Hematopoietic multipotent progenitor cell treated with erythropoietin and hydrocortisone succinate and interleukin-3 and kit ligand, for 6 days (in vitro differentiated cells): ENCODE measurements at regions not wholly inside any gene's neighbourhood (a gene's known extent, or its start where the extent isn't known, plus 50 kb on each side); places are given as distances from the start of the nearest gene placed in this dataset.
"Not testable (repeated sequence)": the region's sequence is repeated elsewhere in the genome, so short reads cannot be mapped to it uniquely, and the experiment has no call there.

ENCODE experiments used
- DNase-seq: peaks from one replicate; pipeline ENCODE4 v3.0.0-alpha.2; 2015

- DNase-seq: no peak
Measured at GRCh38 chr2:193228276-193228675, 1033.5 kb upstream of the TMEFF2 start.

- DNase-seq: no peak
Measured at GRCh38 chr2:193222454-193222853, 1027.7 kb upstream of the TMEFF2 start.

- DNase-seq: no peak
Measured at GRCh38 chr2:193219413-193219812, 1024.7 kb upstream of the TMEFF2 start.

GRCh38 chr2:193201583-193201982, 1006.9 kb upstream of the TMEFF2 start:
- no peak for DNase-seq

- peak; percentile 66 for DNase-seq
Measured at GRCh38 chr2:193199322-193199721, 1004.6 kb upstream of the TMEFF2 start.

- DNase-seq: peak; percentile 9
Measured at GRCh38 chr2:193187816-193188215, 993.1 kb upstream of the TMEFF2 start.

GRCh38 chr2:193170981-193171380, 976.2 kb upstream of the TMEFF2 start:
- not testable (repeated sequence) for DNase-seq

GRCh38 chr2:193156480-193156879, 961.7 kb upstream of the TMEFF2 start:
- no peak for DNase-seq

- DNase-seq: no peak
Measured at GRCh38 chr2:193154076-193154475, 959.3 kb upstream of the TMEFF2 start.

GRCh38 chr2:193153576-193153975, 958.8 kb upstream of the TMEFF2 start:
- DNase-seq: no peak

- DNase-seq: not testable (repeated sequence)
Measured at GRCh38 chr2:193142467-193142866, 947.7 kb upstream of the TMEFF2 start.

- DNase-seq: no peak
Measured at GRCh38 chr2:193141998-193142397, 947.3 kb upstream of the TMEFF2 start.

- not testable (repeated sequence) for DNase-seq
Measured at GRCh38 chr2:193140895-193141294, 946.2 kb upstream of the TMEFF2 start.

GRCh38 chr2:193124815-193125214, 930.1 kb upstream of the TMEFF2 start:
- DNase-seq: no peak

- DNase-seq: peak; percentile 2
Measured at GRCh38 chr2:193114827-193115226, 920.1 kb upstream of the TMEFF2 start.

GRCh38 chr2:193112986-193113385, 918.3 kb upstream of the TMEFF2 start:
- no peak for DNase-seq

GRCh38 chr2:193103064-193103463, 908.3 kb upstream of the TMEFF2 start:
- DNase-seq: no peak

GRCh38 chr2:193101591-193101990, 906.9 kb upstream of the TMEFF2 start:
- no peak for DNase-seq

GRCh38 chr2:193088026-193088425, 893.3 kb upstream of the TMEFF2 start:
- DNase-seq: no peak

GRCh38 chr2:193076995-193077394, 882.3 kb upstream of the TMEFF2 start:
- no peak for DNase-seq

- DNase-seq: no peak
Measured at GRCh38 chr2:193074933-193075332, 880.2 kb upstream of the TMEFF2 start.

- no peak for DNase-seq
Measured at GRCh38 chr2:193072647-193073046, 877.9 kb upstream of the TMEFF2 start.

GRCh38 chr2:193025556-193025955, 830.8 kb upstream of the TMEFF2 start:
- DNase-seq: not testable (repeated sequence)

GRCh38 chr2:193024791-193025190, 830.1 kb upstream of the TMEFF2 start:
- no peak for DNase-seq

- DNase-seq: no peak
Measured at GRCh38 chr2:193011870-193012269, 817.1 kb upstream of the TMEFF2 start.

- DNase-seq: no peak
Measured at GRCh38 chr2:192993059-192993458, 798.3 kb upstream of the TMEFF2 start.
